GM04504 (cell line): ENCODE measurements at regions not wholly inside any gene's neighbourhood (a gene's known extent, or its start where the extent isn't known, plus 50 kb on each side); places are given as distances from the start of the nearest gene placed in this dataset.
A peak's percentile ranks its signal among the peaks of the same experiment; 100 is the strongest.

Experiments used
- DNase-seq: peaks from one replicate; pipeline ENCODE4 v3.0.0-alpha.2; 2012; ENCODE audit warnings: low read depth

DNA sequence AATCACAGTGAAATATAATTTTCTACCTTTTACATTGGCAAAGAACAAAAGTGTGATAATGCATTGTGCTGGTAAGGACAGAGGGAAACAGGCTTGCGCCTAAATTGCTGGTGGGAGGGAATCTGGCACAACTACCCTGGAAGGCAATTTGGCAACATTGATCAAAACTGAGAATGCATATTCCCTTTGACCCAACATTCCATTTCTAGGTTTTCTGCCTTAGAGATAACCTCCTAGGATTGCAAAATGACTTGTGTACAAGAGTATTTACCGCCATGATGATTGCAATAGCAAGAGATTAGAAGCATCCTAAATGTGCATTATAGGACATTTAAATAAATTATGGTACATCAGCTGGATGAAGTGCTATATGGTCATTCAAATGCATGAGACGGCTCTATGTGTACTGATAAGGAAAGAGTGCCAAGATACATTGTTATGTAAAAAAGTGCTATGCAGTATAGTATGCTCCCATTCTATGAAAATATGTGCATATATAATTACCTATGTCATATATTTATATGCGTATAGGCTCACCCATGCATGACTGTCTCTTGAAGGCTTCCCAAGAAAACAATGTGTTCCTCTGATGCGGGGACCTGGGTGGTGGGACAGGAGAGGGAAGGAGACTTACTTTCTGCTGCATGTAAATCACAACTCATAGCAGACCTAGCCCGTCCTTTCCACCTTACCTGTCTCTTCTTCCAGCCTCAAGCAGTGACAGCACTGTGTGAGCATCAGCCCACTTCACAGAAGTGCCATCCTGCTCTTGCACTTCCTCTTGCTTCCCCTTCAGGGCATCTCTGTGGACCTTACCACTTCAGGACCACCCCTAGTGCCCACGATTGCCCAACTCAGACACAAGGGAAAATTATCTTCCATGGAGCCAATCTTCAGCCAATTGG is 249.9 kb upstream of the TLE3 start:
- DNase-seq: no peak

DNA sequence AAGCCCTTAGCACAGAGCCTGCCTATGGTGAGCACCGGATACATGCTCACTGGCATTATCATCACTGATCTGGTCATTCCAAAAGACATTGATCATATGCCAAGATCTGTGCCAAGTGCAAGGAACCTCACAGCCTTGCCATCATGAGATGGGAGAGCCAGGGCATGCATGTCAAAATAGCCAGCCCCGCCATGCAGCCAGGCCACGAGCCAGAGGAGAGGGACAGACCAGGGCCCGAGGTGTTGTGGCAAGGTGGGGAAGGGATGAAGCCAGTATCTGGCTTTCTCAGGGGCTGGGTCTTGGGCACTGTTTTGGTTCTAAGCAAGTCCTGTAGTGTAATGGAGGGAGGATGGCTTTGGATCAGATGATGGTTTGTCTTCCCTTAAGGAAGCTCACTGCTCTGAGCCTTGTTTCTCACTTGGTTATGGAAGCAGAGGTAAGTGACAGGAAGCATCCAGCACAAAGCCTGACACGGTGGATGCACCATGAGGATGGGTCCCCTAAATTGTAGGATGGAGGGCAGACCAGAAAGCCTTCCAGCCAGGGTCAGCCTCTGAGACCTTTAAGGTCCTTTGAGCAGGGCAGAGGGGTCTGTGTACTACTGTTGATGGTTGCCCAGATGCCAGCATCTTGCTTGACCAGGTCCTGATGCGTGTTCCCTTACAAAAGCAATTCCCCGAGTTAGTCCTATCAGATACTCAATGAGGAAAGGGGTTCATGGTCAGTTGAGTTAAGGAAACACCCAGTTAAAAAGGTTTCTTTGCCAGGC is 247.7 kb upstream of the TLE3 start:
- no peak for DNase-seq

- DNase-seq: no peak
These were observed 246.9 kb upstream of the TLE3 start for GRCh38 chr15:70344666-70345065.

DNA sequence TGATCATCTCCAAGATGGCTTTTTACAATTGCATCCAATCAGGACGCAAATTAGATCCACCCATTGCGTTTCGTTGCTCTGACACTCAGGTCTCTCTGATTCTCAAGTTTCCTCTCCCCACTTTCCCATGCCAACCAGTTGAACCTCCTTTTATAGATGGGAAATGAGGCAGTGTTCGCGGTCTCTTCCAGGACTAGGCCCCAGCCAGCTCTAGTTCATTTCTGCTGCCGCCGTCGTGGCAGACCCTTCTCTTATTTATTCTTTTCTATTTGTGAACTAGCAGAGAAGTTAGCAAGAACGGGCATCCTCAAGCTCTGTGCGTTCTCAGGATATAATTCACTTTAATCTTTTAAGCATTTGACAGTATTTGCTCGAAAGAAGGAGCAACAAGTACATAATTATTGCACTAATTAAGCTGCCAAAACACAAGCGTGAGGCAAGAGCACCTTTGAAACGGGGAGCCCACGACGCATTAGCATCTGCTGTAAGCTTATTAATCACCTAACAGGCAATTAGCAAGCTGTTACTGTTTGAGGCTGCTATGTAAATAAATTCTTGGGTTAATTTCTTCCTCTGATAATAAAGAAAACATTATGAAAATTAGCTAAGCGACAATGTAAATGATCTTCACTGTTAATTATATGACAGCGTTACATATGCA is 246.4 kb upstream of the TLE3 start:
- DNase-seq: no peak

DNA sequence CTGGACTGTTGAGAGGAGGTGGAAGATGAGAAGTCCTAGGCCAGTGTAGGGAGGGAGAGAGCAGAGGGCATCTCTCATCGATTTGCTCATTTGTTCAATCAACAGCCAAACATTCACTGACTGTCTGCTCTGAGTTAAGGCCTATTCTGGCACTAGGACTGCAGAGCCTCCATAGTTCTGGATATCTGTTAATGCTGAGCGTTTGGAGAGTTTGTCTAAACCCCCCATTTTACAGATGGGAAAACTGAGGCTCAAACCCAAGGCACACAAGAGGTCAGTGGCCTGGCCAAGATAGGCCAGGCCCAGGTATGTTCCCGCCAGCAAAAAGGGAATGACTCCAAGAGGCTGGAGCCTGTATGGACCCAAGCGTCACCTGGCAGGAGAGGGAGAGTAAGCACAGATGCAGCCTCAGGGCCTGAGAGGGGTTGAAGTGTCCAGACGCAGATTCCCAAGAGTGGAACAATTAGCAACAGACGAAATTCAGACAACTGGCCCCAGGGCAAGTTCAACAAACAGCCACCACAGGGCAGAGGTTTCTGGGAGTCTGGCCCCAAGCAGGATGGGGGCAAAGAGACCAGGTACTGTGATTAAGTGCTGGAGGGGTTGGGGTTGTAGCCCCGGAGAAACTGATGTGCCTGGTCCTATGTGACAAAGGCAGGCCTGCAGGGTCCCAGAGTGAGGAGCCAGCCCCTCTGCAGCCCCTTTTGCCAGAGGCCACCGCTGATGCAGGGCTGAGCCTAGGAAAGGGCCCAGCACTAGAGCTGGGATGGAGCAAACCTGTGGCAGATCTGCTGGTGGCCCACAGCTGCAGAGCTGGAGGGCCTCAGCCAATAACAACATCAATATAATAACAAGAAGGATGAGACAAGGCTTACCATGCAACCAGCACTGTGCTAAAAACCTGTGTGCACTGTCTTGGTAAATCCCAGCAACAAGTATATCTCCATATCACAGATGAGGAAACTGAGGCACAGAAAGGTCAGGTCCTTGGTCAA is 245.1 kb upstream of the TLE3 start:
- DNase-seq: no peak

GRCh38 chr15:70342141-70342540 is 244.4 kb upstream of the TLE3 start:
- DNase-seq: no peak

- DNase-seq: no peak
These were observed 243.8 kb upstream of the TLE3 start for GRCh38 chr15:70341566-70341965.

DNA sequence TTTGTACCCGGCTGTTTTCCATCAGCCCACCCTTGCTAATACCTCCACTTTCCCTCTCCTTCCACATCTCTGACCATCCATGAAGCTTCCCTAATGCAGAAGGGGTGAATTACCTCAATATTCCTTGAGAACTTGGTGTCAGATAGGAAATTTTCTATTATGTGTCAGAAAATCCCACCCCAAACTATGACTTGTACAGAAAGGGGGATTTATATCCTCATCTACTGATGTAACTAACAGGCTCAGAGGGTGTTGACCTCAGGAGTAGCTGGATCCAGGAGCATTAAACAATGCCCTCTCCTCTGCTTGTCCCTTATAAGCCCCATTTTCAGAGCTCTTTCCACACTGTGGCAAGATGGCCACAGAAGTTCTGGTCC is 242.8 kb upstream of the TLE3 start:
- DNase-seq: no peak

DNA sequence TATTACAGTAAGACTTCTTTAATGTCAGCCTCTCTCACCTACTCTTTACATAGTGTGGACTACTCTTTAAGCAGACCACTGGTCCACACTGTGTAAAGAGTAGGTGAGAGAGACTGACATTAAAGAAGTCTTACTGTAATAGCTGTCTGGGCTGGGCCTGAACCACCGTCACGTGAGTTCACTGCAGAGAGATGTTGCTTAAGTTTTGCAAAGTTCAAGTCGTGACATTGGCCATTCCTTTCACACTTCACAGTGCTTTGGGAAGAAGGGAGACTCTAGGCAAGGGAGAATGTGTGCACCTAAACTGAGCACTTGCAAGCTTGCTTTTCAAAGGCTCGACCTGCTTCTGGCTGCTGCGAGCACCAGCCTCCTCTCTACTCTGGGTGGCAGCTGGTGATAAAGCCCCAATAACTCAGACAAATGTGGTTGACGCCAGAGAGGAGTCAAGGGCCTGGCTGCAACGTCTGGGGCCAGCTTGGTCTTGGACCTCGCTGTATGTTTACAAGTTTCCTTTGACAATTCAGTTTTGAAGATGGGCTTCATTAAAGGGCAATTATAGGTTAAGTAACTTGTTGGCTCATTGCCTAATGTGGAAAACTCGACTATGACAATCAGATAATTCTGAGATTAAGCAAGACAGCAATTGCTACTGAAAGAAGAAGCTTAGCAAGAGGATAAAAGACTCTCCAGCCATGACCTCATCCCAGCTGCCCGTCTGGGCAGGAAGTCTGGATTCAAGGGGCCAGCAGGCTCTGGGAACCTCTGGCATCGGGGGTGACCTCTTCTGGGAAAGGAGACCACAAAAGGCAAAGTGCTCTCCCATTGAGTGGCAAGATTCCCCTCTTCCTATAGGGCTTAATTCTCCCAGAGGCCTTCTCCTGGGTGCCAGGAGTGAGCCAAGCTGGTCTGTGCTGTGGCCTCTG is 242.1 kb upstream of the TLE3 start:
- peak; percentile 28 for DNase-seq

GRCh38 chr15:70337277-70338186 is 239.8 kb upstream of the TLE3 start:
- DNase-seq: no peak

GRCh38 chr15:70336425-70337009 is 238.8 kb upstream of the TLE3 start:
- no peak for DNase-seq

- DNase-seq: no peak
These were observed 236.6 kb upstream of the TLE3 start for GRCh38 chr15:70334286-70334685.

GRCh38 chr15:70329179-70329578 is 231.5 kb upstream of the TLE3 start:
- DNase-seq: no peak

DNA sequence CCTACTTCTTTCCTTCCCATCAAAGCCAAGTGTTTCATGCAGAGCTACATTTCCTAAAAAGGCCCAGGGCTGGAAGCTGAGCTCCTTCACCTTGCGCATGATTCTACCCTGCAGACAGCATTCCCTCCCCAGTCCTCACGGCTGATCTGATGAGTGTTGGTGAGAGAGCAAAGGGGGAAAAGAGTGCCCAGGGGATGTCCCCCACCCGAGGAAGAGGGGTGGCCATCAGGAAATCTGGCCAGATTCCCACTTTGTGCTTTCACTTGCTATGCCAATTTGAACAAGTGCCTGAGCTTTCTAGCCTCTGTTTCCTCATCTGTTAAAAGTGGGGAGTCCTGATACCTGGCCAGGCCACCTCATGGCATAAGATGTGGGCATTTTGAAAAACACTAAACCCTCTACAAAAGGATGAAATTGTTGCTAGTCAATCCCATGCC is 231.0 kb upstream of the TLE3 start:
- no peak for DNase-seq

- DNase-seq: peak; percentile 59
These were observed 230.3 kb upstream of the TLE3 start for GRCh38 chr15:70327856-70328678.

DNA sequence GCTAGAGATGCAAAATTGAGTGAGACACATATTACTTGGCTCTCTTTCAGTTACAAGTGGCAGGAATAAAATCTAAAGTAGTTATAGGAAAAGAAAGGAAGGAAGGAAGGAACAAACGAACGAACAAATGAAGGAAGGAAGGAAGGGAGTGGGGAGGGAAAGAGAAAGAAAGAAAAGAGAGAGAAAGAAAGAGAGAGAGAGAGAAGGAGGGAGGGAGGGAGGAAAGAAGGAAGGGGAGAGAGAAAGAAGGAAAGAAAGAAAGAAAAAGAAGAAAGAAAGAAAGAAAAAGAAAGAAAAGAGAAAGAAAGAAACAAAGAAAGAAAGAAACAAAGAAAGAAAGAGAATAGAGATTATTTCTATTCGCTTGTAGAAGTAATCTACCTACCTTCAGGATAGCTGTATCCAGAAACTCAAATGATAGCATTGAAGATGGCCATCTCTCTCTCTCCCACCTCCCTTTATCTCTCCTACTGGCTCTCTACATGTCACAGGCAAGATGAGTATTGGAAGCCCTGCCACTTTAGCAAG is 229.7 kb upstream of the TLE3 start:
- no peak for DNase-seq
